Upper lobe of left lung (tissue), 6 donors: ENCODE measurements at regions not wholly inside any gene's neighbourhood (a gene's known extent, or its start where the extent isn't known, plus 50 kb on each side); places are given as distances from the start of the nearest gene placed in this dataset.

Experiments used
- ATAC-seq, 2 donors: fragments of 200-7000 bp; cut with Tn5 transposase; one replicate each; pipeline ENCODE4 v1.9.1; 2022; ENCODE audit warnings: mild to moderate bottlenecking in 2 of 2, moderate library complexity in 2 of 2; ENCODE audit not compliant: low FRiP score in 2 of 2
- DNase-seq, 2 donors: peaks; one replicate each; pipeline ENCODE4 v3.0.0-alpha.2; 2019 to 2020
- H3K27ac ChIP-seq, 4 donors: fragments of 200-600 bp; sonication (generic); one replicate each; pipeline ENCODE4 v1.5.1; 2016 to 2019
- H3K27me3 ChIP-seq, 4 donors: fragments of 200-600 bp; sonication (generic); one replicate each; pipeline ENCODE4 v1.5.1; 2017 to 2019
- H3K36me3 ChIP-seq, 4 donors: fragments of 200-600 bp; sonication (generic); one replicate each; pipeline ENCODE4 v1.5.1; 2016 to 2019
- H3K4me1 ChIP-seq, 4 donors: fragments of 200-600 bp; sonication (generic); one replicate each; pipeline ENCODE4 v1.5.1; 2018 to 2019
- H3K4me3 ChIP-seq, 4 donors: fragments of 200-600 bp; sonication (generic); one replicate each; pipeline ENCODE4 v1.5.1; 2017 to 2019; ENCODE audit warnings: mild to moderate bottlenecking in 2 of 4, moderate library complexity in 1 of 4
- H3K9me3 ChIP-seq, 4 donors: fragments of 200-600 bp; sonication (generic); one replicate each; pipeline ENCODE4 v1.5.1; 2018 to 2019
- EP300 ChIP-seq, 4 donors: sonication (generic); formaldehyde crosslinking; IDR thresholded peaks; one replicate each; pipeline ENCODE4 v1.5.1; 2017; ENCODE audit warnings: antibody characterized with exemption in 4 of 4, control low read depth in 2 of 4
- POLR2A ChIP-seq, 4 donors: fragments of 450-650 bp; IDR thresholded peaks; one replicate each; pipeline ENCODE4 v1.5.1; 2016 to 2017; ENCODE audit warnings: antibody characterized with exemption in 4 of 4, mild to moderate bottlenecking in 2 of 4
- POLR2AphosphoS5 ChIP-seq, 2 donors: sonication (generic); formaldehyde crosslinking; IDR thresholded peaks; one replicate each; pipeline ENCODE4 v1.5.1; 2017; ENCODE audit warnings: antibody characterized with exemption in 2 of 2
- WGBS, 2 donors: methylation state at CpG; one replicate each; pipeline ENCODE4 v1.1.5; 2017 to 2018; 5-methylcytosine and 5-hydroxymethylcytosine counted together
- TF ChIP-seq, protein P1 (sequence below), 6 experiments: fragments of 450-650 bp in 4 of 6; fragments of 200-600 bp in 2 of 6; sonication (generic) in 2 of 6; IDR thresholded peaks; one replicate each; pipeline ENCODE4 v1.5.1; 2016 to 2019; ENCODE audit warnings: antibody characterized with exemption in 6 of 6
- donor health status: DM: no; HTN: no; CAD: no; lungs with moderate emphysema.
- donor health status: DM: no; HTN: yes; CAD: no; lungs with severe emphysema.

- DNase-seq (no peak), ATAC-seq (no peak)
- Histone ChIP-seq H3K36me3 (no peaks in the 10 kb centered on the region), H3K27ac (no peak overlapping the region), H3K4me3 (no peak overlapping the region), H3K4me1 (no peaks in the 10 kb centered on the region), H3K9me3 (no peaks in the 10 kb centered on the region), H3K27me3 (no peaks in the 10 kb centered on the region)
- TF ChIP-seq EP300 (IDR thresholded peaks at IDR 0.05) (no peak), POLR2AphosphoS5 (IDR thresholded peaks at IDR 0.05) (no peak), POLR2A (IDR thresholded peaks at IDR 0.05) (no peak)
- TF ChIP-seq, protein P1, sequence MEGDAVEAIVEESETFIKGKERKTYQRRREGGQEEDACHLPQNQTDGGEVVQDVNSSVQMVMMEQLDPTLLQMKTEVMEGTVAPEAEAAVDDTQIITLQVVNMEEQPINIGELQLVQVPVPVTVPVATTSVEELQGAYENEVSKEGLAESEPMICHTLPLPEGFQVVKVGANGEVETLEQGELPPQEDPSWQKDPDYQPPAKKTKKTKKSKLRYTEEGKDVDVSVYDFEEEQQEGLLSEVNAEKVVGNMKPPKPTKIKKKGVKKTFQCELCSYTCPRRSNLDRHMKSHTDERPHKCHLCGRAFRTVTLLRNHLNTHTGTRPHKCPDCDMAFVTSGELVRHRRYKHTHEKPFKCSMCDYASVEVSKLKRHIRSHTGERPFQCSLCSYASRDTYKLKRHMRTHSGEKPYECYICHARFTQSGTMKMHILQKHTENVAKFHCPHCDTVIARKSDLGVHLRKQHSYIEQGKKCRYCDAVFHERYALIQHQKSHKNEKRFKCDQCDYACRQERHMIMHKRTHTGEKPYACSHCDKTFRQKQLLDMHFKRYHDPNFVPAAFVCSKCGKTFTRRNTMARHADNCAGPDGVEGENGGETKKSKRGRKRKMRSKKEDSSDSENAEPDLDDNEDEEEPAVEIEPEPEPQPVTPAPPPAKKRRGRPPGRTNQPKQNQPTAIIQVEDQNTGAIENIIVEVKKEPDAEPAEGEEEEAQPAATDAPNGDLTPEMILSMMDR (IDR thresholded peaks at IDR 0.05): no peak
- WGBS, 2 donors: 63 to 70% methylated on average over 2 of the region's 2 CpGs
Measured at GRCh38 chr1:62382658-62382955, 54.2 kb upstream of the USP1 start.

- DNase-seq (no peak), ATAC-seq (peak; percentile 54 to 92)
- no peaks in the 10 kb centered on the region for H3K4me1 ChIP-seq
- H3K27ac ChIP-seq: no peak overlapping the region
- H3K36me3 ChIP-seq: no peaks in the 10 kb centered on the region
- H3K27me3 ChIP-seq: no peaks in the 10 kb centered on the region
- 64 to 65% methylated on average over 7 of the region's 7 CpGs for WGBS, 2 donors
- H3K4me3 ChIP-seq: no peak overlapping the region
- H3K9me3 ChIP-seq: no peaks in the 10 kb centered on the region
- TF ChIP-seq POLR2A (IDR thresholded peaks at IDR 0.05) (no peak), EP300 (IDR thresholded peaks at IDR 0.05) (no peak), POLR2AphosphoS5 (IDR thresholded peaks at IDR 0.05) (no peak)
- TF ChIP-seq, protein P1 (IDR thresholded peaks at IDR 0.05): no peak
Measured at GRCh38 chr1:62384276-62385005, 52.4 kb upstream of the USP1 start.

DNA sequence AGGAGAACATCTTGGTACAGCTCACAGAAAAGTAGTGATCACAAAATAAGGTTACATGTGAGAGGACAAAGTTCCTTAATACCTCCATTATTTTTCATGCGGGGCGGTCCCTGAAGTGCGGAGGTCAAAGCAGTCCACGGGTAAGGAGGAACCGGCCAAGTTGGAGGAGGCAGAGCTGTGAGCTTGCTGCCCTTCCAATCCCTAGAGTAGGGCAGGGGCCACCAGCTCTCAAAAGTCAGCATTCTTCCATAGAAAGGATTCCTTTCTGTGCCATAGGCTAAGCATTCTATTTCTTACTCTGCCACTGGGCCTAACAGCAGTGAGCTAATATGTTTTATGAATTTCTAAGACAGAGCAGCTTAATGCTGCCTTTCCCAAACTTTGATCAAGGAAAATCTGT, 50.9 kb upstream of the USP1 start:
- DNase-seq: no peak
- no peak overlapping the region for H3K4me3 ChIP-seq
- H3K27me3 ChIP-seq: no peaks in the 10 kb centered on the region
- no peaks in the 10 kb centered on the region for H3K9me3 ChIP-seq
- no peak for ATAC-seq
- no peaks in the 10 kb centered on the region for H3K36me3 ChIP-seq
- H3K4me1 ChIP-seq: no peaks in the 10 kb centered on the region
- no peak overlapping the region for H3K27ac ChIP-seq
- WGBS, 2 donors: 86% methylated on average over 5 of the region's 5 CpGs
- TF ChIP-seq POLR2AphosphoS5 (IDR thresholded peaks at IDR 0.05): no peak
- no peak for TF ChIP-seq POLR2A (IDR thresholded peaks at IDR 0.05)
- TF ChIP-seq EP300 (IDR thresholded peaks at IDR 0.05): no peak
- TF ChIP-seq, protein P1 (IDR thresholded peaks at IDR 0.05): no peak

- ATAC-seq (no peak), DNase-seq (no peak)
- 45% methylated on average over 3 of the region's 3 CpGs for WGBS, 2 donors
- no peaks in the 10 kb centered on the region for H3K4me1 ChIP-seq
- TF ChIP-seq EP300 (IDR thresholded peaks at IDR 0.05) (no peak), POLR2A (IDR thresholded peaks at IDR 0.05) (no peak), POLR2AphosphoS5 (IDR thresholded peaks at IDR 0.05) (no peak)
- TF ChIP-seq, protein P1 (IDR thresholded peaks at IDR 0.05): no peak
- H3K36me3 ChIP-seq: no peaks in the 10 kb centered on the region
- no peaks in the 10 kb centered on the region for H3K27me3 ChIP-seq
- H3K9me3 ChIP-seq: no peaks in the 10 kb centered on the region
- no peak overlapping the region for H3K27ac ChIP-seq
- H3K4me3 ChIP-seq: no peak overlapping the region
Measured at GRCh38 chr1:62386351-62387121, 50.3 kb upstream of the USP1 start.
